Right lobe of liver (tissue), 4 donors: ENCODE measurements at regions not wholly inside any gene's neighbourhood (a gene's known extent, or its start where the extent isn't known, plus 50 kb on each side); places are given as distances from the start of the nearest gene placed in this dataset.

Experiments
- POLR2A ChIP-seq: fragments of 450-650 bp; IDR thresholded peaks from one replicate; pipeline ENCODE4 v1.6.1; 2017; ENCODE audit warnings: antibody characterized with exemption, mild to moderate bottlenecking
- TF ChIP-seq, protein P1 (sequence below), 4 donors: fragments of 200-600 bp in 3 of 4; fragments of 450-650 bp in 1 of 4; IDR thresholded peaks; one replicate each; pipeline versions ENCODE4 v1.5.1 to v1.8.0; 2016 to 2022; ENCODE audit warnings: antibody characterized with exemption in 4 of 4, mild to moderate bottlenecking in 2 of 4
- donor health status: DM: no; HTN: no; CAD: no.
- donor health status: DM: no; HTN: no; CAD: no.
- donor health status: DM: no; HTN: yes; CAD: no.

DNA sequence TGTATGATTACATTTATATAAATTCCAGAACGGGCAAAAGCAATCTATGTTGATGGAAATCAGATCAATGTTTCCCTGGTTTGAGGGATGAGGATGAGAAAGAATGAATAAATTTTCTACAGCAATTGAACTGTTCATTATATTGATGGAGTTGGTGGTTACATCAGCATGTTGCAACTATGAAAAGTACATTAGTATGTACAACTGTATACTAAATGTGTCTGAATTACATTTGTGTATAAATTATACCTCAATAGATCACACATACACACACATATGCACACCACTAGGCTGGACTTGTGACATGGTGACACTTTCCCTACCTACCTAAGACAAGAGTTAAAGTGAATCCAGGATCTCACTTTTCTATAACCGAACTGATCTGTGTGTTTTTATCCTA, 608.0 kb downstream of the CDH11 start:
- no peak for TF ChIP-seq POLR2A
- TF ChIP-seq, protein P1, sequence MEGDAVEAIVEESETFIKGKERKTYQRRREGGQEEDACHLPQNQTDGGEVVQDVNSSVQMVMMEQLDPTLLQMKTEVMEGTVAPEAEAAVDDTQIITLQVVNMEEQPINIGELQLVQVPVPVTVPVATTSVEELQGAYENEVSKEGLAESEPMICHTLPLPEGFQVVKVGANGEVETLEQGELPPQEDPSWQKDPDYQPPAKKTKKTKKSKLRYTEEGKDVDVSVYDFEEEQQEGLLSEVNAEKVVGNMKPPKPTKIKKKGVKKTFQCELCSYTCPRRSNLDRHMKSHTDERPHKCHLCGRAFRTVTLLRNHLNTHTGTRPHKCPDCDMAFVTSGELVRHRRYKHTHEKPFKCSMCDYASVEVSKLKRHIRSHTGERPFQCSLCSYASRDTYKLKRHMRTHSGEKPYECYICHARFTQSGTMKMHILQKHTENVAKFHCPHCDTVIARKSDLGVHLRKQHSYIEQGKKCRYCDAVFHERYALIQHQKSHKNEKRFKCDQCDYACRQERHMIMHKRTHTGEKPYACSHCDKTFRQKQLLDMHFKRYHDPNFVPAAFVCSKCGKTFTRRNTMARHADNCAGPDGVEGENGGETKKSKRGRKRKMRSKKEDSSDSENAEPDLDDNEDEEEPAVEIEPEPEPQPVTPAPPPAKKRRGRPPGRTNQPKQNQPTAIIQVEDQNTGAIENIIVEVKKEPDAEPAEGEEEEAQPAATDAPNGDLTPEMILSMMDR (IDR thresholded peaks at IDR 0.05), result no peak
